CD8-positive, alpha-beta memory T cell (primary cell): ENCODE measurements at regions not wholly inside any gene's neighbourhood (a gene's known extent, or its start where the extent isn't known, plus 50 kb on each side); places are given as distances from the start of the nearest gene placed in this dataset.
A peak's percentile ranks its signal among the peaks of the same experiment; 100 is the strongest.

Source experiments
- CTCF ChIA-PET: fragments of 350-600 bp; sonication (Branson Sonifier 250); formaldehyde crosslinking; loops from one replicate; lab custom pipeline; 2021; ENCODE audit warnings: antibody characterized with exemption; lab: Charles Lee
- POLR2A ChIA-PET: fragments of 350-600 bp; sonication (Branson Sonifier 250); formaldehyde crosslinking; loops from one replicate; lab custom pipeline; 2021; ENCODE audit warnings: antibody characterized with exemption; lab: Charles Lee
- DNase-seq, 5 donors: peaks; one replicate each; pipeline versions ENCODE4 v3.0.0 to v3.0.0-alpha.2; 2020 to 2022; ENCODE audit warnings: mixed read lengths in 1 of 5
- H3K27ac ChIP-seq: one replicate; pipeline ENCODE4 v1.7.0; 2013; ENCODE audit warnings: low read depth, mild to moderate bottlenecking, low read length, moderate library complexity
- H3K27me3 ChIP-seq: 2 replicates; pipeline ENCODE4 v1.7.0; 2013; ENCODE audit warnings: low read length, mild to moderate bottlenecking; ENCODE audit not compliant: insufficient read depth, poor library complexity, severe bottlenecking
- H3K36me3 ChIP-seq: 2 replicates; pipeline ENCODE4 v1.7.0; 2013; ENCODE audit warnings: mild to moderate bottlenecking, low read length, moderate library complexity; ENCODE audit not compliant: insufficient read depth
- H3K4me1 ChIP-seq: 2 replicates; pipeline ENCODE4 v1.7.0; 2013; ENCODE audit warnings: mild to moderate bottlenecking, low read length, moderate library complexity; ENCODE audit not compliant: insufficient read depth
- H3K4me3 ChIP-seq: 2 replicates; pipeline ENCODE4 v1.7.0; 2013; ENCODE audit warnings: mild to moderate bottlenecking, low read length
- H3K9me3 ChIP-seq: 2 replicates; pipeline ENCODE4 v1.7.0; 2013; ENCODE audit warnings: mild to moderate bottlenecking, low read length
- H3K27ac Mint-ChIP-seq, 8 donors: one replicate each; pipeline ENCODE4 v1.8.0; 2020 to 2021; ENCODE audit warnings: mixed read lengths in 8 of 8, mild to moderate bottlenecking in 6 of 8, inconsistent platforms in 3 of 8, moderate library complexity in 3 of 8
- H3K27me3 Mint-ChIP-seq, 2 donors: one replicate each; pipeline ENCODE4 v1.8.0; 2020 to 2021; ENCODE audit warnings: mixed read lengths in 2 of 2, mild to moderate bottlenecking in 1 of 2, moderate library complexity in 1 of 2
- H3K36me3 Mint-ChIP-seq, 3 donors: one replicate each; pipeline ENCODE4 v1.8.0; 2020 to 2021; ENCODE audit warnings: mixed read lengths in 3 of 3, inconsistent platforms in 1 of 3, mild to moderate bottlenecking in 1 of 3
- H3K4me1 Mint-ChIP-seq, 3 donors: one replicate each; pipeline ENCODE4 v1.8.0; 2020 to 2021; ENCODE audit warnings: mixed read lengths in 3 of 3, inconsistent platforms in 1 of 3, mild to moderate bottlenecking in 1 of 3
- H3K4me3 Mint-ChIP-seq, 7 donors: one replicate each; pipeline ENCODE4 v1.8.0; 2020 to 2021; ENCODE audit warnings: mixed read lengths in 7 of 7, mild to moderate bottlenecking in 6 of 7, moderate library complexity in 4 of 7, inconsistent platforms in 2 of 7
- H3K9me3 Mint-ChIP-seq, 5 donors: one replicate each; pipeline ENCODE4 v1.8.0; 2020 to 2022; ENCODE audit warnings: mixed read lengths in 5 of 5, mild to moderate bottlenecking in 3 of 5, moderate library complexity in 2 of 5, inconsistent platforms in 1 of 5

DNA sequence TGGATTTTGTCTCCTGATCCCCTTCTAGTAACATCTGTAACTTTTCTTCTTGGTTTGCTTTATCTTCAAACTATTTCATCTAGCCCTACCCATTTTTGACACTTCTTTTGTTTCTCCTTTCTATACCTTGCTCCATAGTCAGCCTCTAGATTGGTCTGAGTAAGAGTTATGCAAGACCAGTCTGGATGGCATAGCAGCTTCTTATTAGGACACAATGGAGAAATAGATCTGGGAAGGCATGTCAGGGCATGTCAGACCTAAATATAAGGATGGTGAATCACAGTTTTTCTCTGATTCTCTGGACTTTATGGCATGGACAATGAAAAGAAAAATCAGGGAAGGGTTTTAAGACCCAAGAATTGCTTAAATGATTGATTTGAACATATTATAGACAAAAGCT lies 452.5 kb downstream of the RAP2B start:
- Histone ChIP-seq H3K9me3 (no peaks in the 10 kb centered on the region), H3K4me1 (no peaks in the 10 kb centered on the region), H3K36me3 (no peaks in the 10 kb centered on the region), H3K27me3 (no peaks in the 10 kb centered on the region), H3K4me3 (no peak overlapping the region), H3K27ac (no peak overlapping the region)
- no peak for DNase-seq
- no peaks in the 10 kb centered on the region for H3K27me3 Mint-ChIP-seq
- POLR2A ChIA-PET, result no interaction called here
- peaks cover 0 to 5% (median 0%) of the 10 kb centered on the region in 3 donors for H3K4me1 Mint-ChIP-seq
- H3K9me3 Mint-ChIP-seq, result no peaks in the 10 kb centered on the region
- no peak overlapping the region for H3K27ac Mint-ChIP-seq
- no peaks in the 10 kb centered on the region for H3K36me3 Mint-ChIP-seq
- CTCF ChIA-PET, result no interaction called here
- no peak overlapping the region for H3K4me3 Mint-ChIP-seq

DNA sequence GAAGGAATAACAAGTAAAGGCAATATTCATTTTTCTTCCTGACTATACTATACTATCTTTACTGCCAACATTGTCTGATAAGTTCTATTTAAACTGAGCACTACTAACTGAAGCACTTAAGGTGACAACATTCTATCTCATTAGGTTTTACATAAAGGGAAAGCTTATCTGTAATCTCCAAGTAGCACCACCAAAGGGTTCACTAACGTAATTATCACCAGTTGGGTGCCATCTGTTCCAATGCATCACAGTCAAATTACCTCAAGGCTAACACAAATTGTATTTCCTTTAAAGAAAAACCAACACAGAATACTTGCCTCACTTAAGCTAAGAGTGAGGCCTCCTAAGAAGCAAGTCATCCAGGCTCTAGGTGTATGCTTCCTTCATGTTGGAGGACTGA lies 453.8 kb downstream of the RAP2B start:
- Histone ChIP-seq H3K4me3 (no peak overlapping the region), H3K27me3 (no peaks in the 10 kb centered on the region), H3K9me3 (no peaks in the 10 kb centered on the region), H3K27ac (no peak overlapping the region), H3K36me3 (no peaks in the 10 kb centered on the region), H3K4me1 (no peaks in the 10 kb centered on the region)
- no peak overlapping the region for H3K27ac Mint-ChIP-seq
- ChIA-PET POLR2A (no interaction called here), CTCF (no interaction called here)
- H3K36me3 Mint-ChIP-seq, result peaks cover 0 to 6% (median 2%) of the 10 kb centered on the region in 3 donors
- peaks cover 0 to 3% (median 0%) of the 10 kb centered on the region in 5 donors for H3K9me3 Mint-ChIP-seq
- no peaks in the 10 kb centered on the region for H3K27me3 Mint-ChIP-seq
- peaks cover under 1 to 12% (median 8%) of the 10 kb centered on the region in 3 donors for H3K4me1 Mint-ChIP-seq
- DNase-seq, result no peak
- no peak overlapping the region for H3K4me3 Mint-ChIP-seq

DNA sequence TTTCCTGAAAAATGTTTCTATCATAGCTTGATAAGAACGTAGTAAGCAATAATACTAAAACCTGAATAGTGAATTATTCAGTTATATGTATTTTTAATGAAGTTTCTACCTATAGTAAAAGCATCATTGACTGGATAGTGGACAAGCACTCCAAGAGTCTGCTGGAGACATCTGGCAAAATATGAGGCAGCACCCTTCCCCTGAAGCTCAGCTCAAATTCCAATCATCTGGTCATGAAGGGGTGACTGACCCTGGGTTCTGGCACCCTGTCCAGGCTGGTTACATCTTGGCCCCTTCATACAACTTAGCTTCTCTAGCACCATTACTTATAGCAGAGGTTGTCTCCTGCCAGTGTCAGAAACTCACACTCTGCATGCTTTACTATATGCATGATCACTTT lies 455.4 kb downstream of the RAP2B start:
- H3K9me3 Mint-ChIP-seq, result peaks cover 0 to 3% (median 0%) of the 10 kb centered on the region in 5 donors
- POLR2A ChIA-PET, result no interaction called here
- CTCF ChIA-PET, result no interaction called here
- DNase-seq, result no peak
- peaks cover 16 to 28% (median 24%) of the 10 kb centered on the region in 3 donors for H3K4me1 Mint-ChIP-seq
- H3K27ac Mint-ChIP-seq, result no peak overlapping the region
- H3K36me3 Mint-ChIP-seq, result peaks cover 0 to 6% (median 2%) of the 10 kb centered on the region in 3 donors
- no peak overlapping the region for H3K4me3 ChIP-seq
- H3K27ac ChIP-seq, result no peak overlapping the region
- no peak overlapping the region for H3K4me3 Mint-ChIP-seq
- H3K27me3 Mint-ChIP-seq, result no peaks in the 10 kb centered on the region
- H3K4me1 ChIP-seq, result peaks cover 11% of the 10 kb centered on the region
- no peaks in the 10 kb centered on the region for H3K27me3 ChIP-seq
- H3K9me3 ChIP-seq, result no peaks in the 10 kb centered on the region
- no peaks in the 10 kb centered on the region for H3K36me3 ChIP-seq

DNA sequence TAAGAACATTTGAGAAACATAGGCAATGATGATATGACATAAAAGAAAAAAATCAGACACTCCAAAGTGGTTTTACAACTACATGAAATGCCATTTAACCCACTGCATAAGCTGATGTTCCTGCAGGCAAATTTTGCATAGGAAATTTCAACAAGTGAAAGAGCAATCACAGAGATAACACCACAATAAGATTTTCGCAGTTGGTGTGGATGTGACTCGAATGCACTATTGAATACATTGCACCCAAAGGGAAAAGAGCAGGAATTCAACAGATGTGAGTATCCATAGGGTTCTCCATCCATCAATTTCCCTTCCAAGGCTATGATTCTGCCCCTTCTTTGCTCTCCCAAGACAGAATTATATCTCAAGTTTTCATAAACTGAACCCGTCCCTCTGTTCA lies 456.1 kb downstream of the RAP2B start:
- Mint-ChIP-seq H3K27ac (no peak overlapping the region), H3K9me3 (peaks cover 0 to 3% (median 0%) of the 10 kb centered on the region in 5 donors), H3K4me1 (peaks cover 22 to 34% (median 31%) of the 10 kb centered on the region in 3 donors), H3K4me3 (no peak overlapping the region), H3K27me3 (no peaks in the 10 kb centered on the region), H3K36me3 (peaks cover 0 to 6% (median 2%) of the 10 kb centered on the region in 3 donors)
- ChIA-PET POLR2A (no interaction called here), CTCF (no interaction called here)
- Histone ChIP-seq H3K36me3 (no peaks in the 10 kb centered on the region), H3K27ac (no peak overlapping the region), H3K4me1 (peaks cover 19% of the 10 kb centered on the region), H3K9me3 (no peaks in the 10 kb centered on the region), H3K4me3 (no peak overlapping the region), H3K27me3 (no peaks in the 10 kb centered on the region)
- DNase-seq, result no peak

DNA sequence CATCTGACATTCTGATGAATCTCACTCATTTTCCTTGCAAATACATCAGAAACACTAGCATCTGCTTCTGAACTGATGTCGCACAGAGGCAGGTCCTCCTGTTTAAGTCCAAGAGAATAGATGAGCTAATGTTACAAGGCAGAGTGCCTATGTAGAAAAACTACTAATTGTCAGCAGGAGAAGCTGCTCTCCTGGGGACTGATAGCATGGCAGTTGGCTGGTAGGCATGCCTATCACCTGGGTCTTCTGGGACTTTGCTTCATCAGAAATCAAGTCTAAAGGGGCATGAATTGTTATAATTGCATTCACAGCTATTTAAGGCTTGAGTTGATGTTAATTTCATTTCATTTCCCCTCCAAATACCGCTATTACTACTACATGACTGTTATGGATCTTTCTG lies 457.2 kb downstream of the RAP2B start:
- DNase-seq, result no peak
- ChIA-PET CTCF (no interaction called here), POLR2A (no interaction called here)
- Histone ChIP-seq H3K27me3 (no peaks in the 10 kb centered on the region), H3K36me3 (no peaks in the 10 kb centered on the region), H3K4me1 (peaks cover 30% of the 10 kb centered on the region), H3K27ac (no peak overlapping the region), H3K4me3 (no peak overlapping the region), H3K9me3 (no peaks in the 10 kb centered on the region)
- Mint-ChIP-seq H3K27me3 (no peaks in the 10 kb centered on the region), H3K27ac (no peak overlapping the region), H3K9me3 (peaks cover 0 to 3% (median 0%) of the 10 kb centered on the region in 5 donors), H3K4me3 (no peak overlapping the region), H3K36me3 (peaks cover 0 to 6% (median 2%) of the 10 kb centered on the region in 3 donors), H3K4me1 (peaks cover 32 to 45% (median 42%) of the 10 kb centered on the region in 3 donors)

DNA sequence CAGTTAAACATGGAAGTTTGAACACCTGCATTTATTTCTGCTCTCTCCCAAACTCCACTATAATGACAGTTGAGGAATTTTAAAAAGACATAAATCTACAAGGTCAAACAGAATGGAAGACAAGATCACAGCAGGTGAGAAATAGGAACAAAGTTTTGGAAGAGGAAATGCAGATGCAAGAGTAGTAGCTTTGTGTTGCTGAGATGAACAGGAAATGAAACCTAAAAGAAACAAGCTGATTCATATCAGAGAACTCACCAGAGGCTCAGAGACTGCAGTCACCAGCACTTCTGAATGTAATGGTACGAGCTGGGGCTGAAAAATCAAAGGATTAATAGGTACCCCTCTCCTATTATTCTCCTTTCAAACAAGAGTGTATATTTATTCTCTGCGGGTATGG lies 459.9 kb downstream of the RAP2B start:
- H3K4me3 Mint-ChIP-seq, result peak overlapping the region; percentile 1 to 59 (median 55)
- peaks cover 43% of the 10 kb centered on the region for H3K4me1 ChIP-seq
- H3K4me3 ChIP-seq, result peak overlapping the region; percentile 24
- H3K36me3 ChIP-seq, result no peaks in the 10 kb centered on the region
- H3K9me3 Mint-ChIP-seq, result peaks cover 0 to 3% (median 0%) of the 10 kb centered on the region in 5 donors
- H3K27ac Mint-ChIP-seq, result peak overlapping the region; percentile 44 to 97 (median 72)
- H3K27me3 ChIP-seq, result no peaks in the 10 kb centered on the region
- H3K9me3 ChIP-seq, result no peaks in the 10 kb centered on the region
- H3K4me1 Mint-ChIP-seq, result peaks cover 45 to 69% (median 67%) of the 10 kb centered on the region in 3 donors
- H3K36me3 Mint-ChIP-seq, result peaks cover 0 to 6% (median 2%) of the 10 kb centered on the region in 3 donors
- DNase-seq, result peak in 1 of 5 donors; percentile 9
- no peak overlapping the region for H3K27ac ChIP-seq
- POLR2A ChIA-PET, result interaction anchor here (0.5 to 3.4 kb wide), 2 partner anchors 25 to 460 kb away, joined by 3 to 12 read pairs; partner anchors contain the start of gene RAP2B
- CTCF ChIA-PET, result interaction anchor here (1.0 kb wide), 1 partner anchor 9 kb away, joined by 3 read pairs; no protein-coding TSS in a partner anchor
- H3K27me3 Mint-ChIP-seq, result no peaks in the 10 kb centered on the region

DNA sequence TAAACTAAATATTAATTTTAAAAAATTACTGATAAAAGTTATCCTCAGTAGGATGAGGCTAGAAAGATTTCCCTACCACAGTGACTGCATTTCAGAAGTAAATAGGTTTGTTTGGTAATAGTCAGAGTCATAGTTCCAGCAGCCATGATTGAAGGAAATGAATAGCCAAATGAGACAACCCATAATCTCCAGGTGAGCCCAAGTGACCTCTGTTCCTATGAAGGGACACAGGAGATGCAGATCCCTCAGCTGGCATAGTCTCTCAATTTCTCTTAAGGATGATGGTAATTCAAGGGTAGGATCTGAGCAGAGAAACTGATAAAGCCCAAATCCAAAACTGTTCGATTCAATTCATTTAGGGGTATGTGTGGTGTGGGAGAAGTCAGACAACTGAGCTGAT lies 461.8 kb downstream of the RAP2B start:
- no peaks in the 10 kb centered on the region for H3K9me3 ChIP-seq
- peaks cover 0 to 6% (median 2%) of the 10 kb centered on the region in 3 donors for H3K36me3 Mint-ChIP-seq
- H3K27ac ChIP-seq, result no peak overlapping the region
- H3K4me1 ChIP-seq, result peaks cover 47% of the 10 kb centered on the region
- no peaks in the 10 kb centered on the region for H3K27me3 Mint-ChIP-seq
- DNase-seq, result no peak
- ChIA-PET CTCF (interaction anchor here (1.3 to 2.6 kb wide), 3 partner anchors 16 to 463 kb away, joined by 5 to 9 read pairs (median 5); no protein-coding TSS in a partner anchor), POLR2A (interaction anchor here (0.6 to 3.4 kb wide), 3 partner anchors 402 to 462 kb away, joined by 3 to 12 read pairs (median 3); partner anchors contain the start of gene RAP2B)
- no peaks in the 10 kb centered on the region for H3K27me3 ChIP-seq
- no peaks in the 10 kb centered on the region for H3K36me3 ChIP-seq
- H3K9me3 Mint-ChIP-seq, result peaks cover 0 to 3% (median 0%) of the 10 kb centered on the region in 5 donors
- H3K4me1 Mint-ChIP-seq, result peaks cover 55 to 84% (median 81%) of the 10 kb centered on the region in 3 donors
- peak overlapping the region; percentile 2 to 73 (median 50) for H3K4me3 Mint-ChIP-seq
- peak overlapping the region; percentile 28 for H3K4me3 ChIP-seq
- peak overlapping the region; percentile 30 to 97 (median 91) for H3K27ac Mint-ChIP-seq

DNA sequence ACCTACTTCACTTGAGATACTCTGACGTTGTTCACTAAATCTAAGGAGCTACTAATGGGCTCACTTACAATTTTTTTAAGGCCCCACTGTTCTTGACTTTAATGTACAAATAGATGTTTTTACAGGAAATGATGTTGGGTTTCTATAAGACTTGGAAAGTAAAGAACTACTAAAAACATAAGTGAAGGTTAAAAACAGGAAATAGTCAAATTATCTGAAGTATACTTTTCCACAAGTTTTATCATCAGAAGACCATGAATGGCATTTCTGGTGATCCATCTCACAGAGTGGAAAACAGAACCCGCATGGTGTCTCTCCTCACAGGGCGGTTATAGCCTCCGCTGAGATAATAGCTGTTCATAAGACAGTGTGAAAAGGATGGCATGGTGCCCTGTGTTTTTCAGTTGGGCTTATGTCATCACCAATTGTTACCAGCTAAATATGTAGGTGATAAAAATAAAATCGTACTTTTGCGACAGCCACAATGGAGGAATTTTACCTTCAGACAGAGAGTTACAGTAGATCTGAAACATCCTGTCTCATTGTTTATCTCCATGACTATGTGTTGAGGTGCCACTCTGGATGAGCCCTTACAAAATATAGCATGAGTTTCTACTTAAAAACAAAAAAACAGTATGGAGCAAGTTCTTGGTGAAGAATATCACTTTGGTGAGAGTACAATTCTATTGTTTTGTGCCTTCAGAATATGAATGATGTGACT lies 462.4 kb downstream of the RAP2B start:
- no peaks in the 10 kb centered on the region for H3K27me3 ChIP-seq
- peaks cover 52% of the 10 kb centered on the region for H3K4me1 ChIP-seq
- H3K9me3 ChIP-seq, result no peaks in the 10 kb centered on the region
- H3K36me3 ChIP-seq, result no peaks in the 10 kb centered on the region
- H3K36me3 Mint-ChIP-seq, result peaks cover 0 to 6% (median 2%) of the 10 kb centered on the region in 3 donors
- peak in 3 of 5 donors; percentile 31 to 57 (median 56) for DNase-seq
- H3K4me1 Mint-ChIP-seq, result peaks cover 61 to 87% (median 86%) of the 10 kb centered on the region in 3 donors
- H3K27me3 Mint-ChIP-seq, result no peaks in the 10 kb centered on the region
- H3K27ac ChIP-seq, result no peak overlapping the region
- H3K9me3 Mint-ChIP-seq, result peaks cover 0 to 3% (median 0%) of the 10 kb centered on the region in 5 donors
- H3K27ac Mint-ChIP-seq, result peak overlapping the region; percentile 47 to 97 (median 91)
- peak overlapping the region; percentile 44 to 73 (median 55) for H3K4me3 Mint-ChIP-seq
- no peak overlapping the region for H3K4me3 ChIP-seq
- ChIA-PET CTCF (interaction anchor here (1.1 to 2.6 kb wide), 4 partner anchors 16 to 581 kb away, joined by 3 to 9 read pairs (median 5); no protein-coding TSS in a partner anchor), POLR2A (interaction anchor here (0.6 to 3.4 kb wide), 3 partner anchors 403 to 463 kb away, joined by 3 to 12 read pairs (median 3); partner anchors contain the start of gene RAP2B)
